GM19238 (cell line): ENCODE measurements at regions not wholly inside any gene's neighbourhood (a gene's known extent, or its start where the extent isn't known, plus 50 kb on each side); places are given as distances from the start of the nearest gene placed in this dataset.

Experiments
- DNase-seq: peaks from one replicate; pipeline ENCODE4 v3.0.0; 2011; ENCODE audit warnings: low spot score; ENCODE audit not compliant: insufficient read length

- no peak for DNase-seq
Observed at GRCh38 chr2:59998324-59998723, 555.1 kb downstream of the BCL11A start.

DNA sequence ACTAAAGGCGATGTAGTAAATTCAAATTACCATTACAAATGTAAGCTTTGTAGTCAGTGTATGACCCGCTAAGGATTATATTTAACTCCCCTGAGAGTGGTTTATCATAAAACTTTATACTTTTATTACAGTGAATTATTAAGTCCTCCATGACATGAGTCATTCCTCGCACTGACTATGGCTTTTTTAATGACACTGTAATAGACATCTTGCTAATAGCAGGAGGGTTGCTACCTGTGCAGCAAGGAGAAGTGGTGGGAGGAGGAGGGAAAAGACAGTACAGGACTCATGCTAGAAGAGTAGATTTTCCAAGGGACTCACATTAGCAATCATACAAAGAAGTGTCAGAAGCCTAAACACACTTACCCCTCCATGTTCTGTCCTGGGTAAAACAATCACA is 556.1 kb downstream of the BCL11A start:
- no peak for DNase-seq

GRCh38 chr2:59996855-59997254 is 556.6 kb downstream of the BCL11A start:
- no peak for DNase-seq

- no peak for DNase-seq
Observed at GRCh38 chr2:59993726-59994125, 559.7 kb downstream of the BCL11A start.

DNA sequence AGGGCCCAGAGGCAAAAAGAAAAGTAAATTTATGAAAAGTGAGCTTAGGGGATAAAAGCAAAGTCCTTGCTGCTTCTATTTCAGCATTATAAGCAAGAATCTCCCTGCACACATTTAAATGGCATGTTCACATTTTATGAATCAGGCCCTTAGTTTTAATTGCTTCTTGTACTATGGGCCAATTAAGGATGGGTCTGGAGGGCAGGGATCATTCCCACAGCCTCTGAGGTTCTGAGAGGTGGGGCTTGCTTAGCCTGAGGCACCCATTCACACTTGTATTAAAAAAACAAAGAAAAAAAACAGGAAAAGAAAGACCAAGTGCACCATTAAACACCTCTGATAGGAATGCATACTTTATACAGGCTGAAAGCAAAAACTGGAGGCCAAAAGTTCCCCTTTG is 565.1 kb downstream of the BCL11A start:
- DNase-seq, result no peak

GRCh38 chr2:59986511-59986910 is 566.9 kb downstream of the BCL11A start:
- no peak for DNase-seq

- no peak for DNase-seq
Observed at GRCh38 chr2:59985923-59986322, 567.5 kb downstream of the BCL11A start.

DNA sequence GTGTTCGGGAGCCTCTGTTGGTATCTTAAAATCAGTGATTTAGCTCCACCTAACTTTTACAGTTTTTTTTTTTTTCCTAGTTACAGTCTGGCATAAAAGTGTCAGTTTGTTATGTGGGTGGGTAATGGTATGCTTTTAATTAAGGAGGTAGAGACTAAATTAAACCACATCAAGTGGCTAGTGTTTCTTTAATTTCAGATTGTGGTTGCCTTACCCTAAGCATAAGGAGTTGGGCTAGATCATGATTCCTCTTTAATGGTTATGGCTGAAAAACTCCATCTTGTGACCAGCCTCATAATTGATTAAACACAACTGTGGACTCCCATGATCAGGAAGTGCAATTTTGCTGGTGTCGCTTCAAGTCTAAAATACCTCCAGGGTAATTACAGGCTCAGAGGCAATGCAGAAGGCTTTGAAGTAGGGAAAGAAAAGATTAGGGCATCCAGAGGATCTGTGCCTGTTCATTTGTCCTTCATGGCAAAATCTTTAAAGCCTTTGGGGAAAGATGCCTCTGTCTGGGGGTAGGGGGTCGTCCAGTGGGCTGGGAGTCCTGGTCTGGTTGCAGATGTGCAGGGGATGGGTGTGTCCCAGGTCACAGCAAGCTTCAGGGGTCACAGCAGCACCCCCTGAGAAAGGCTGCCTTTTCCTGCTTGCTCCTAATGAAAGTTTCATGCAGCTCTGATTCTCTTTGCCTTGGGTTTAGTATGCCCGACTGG is 579.2 kb downstream of the BCL11A start:
- DNase-seq, result no peak

- DNase-seq, result no peak
Observed at GRCh38 chr2:59969161-59969560, 584.3 kb downstream of the BCL11A start.

GRCh38 chr2:59968441-59968840 is 585.0 kb downstream of the BCL11A start:
- no peak for DNase-seq

- no peak for DNase-seq
Observed at GRCh38 chr2:59967691-59968090, 585.8 kb downstream of the BCL11A start.

GRCh38 chr2:59963157-59963556 is 590.3 kb downstream of the BCL11A start:
- no peak for DNase-seq

DNA sequence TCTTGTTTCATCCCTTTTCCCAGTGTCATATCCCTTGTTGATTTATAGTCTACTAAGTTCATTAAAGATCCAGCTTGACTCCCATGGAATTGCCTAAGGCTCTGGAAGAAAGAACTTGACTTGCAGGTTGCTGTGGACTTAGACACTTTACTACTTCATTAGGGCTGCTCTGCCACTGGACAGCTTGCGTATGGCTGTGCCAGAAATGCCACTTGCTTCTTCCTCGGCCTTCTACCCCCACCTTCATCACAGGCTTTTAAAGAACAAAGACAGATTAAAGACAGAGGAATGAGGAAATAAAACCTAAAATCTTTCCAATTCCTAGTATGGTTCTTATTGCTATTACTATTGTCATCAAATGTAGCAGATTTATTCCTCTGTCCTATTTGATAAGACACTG is 591.7 kb downstream of the BCL11A start:
- DNase-seq, result no peak

DNA sequence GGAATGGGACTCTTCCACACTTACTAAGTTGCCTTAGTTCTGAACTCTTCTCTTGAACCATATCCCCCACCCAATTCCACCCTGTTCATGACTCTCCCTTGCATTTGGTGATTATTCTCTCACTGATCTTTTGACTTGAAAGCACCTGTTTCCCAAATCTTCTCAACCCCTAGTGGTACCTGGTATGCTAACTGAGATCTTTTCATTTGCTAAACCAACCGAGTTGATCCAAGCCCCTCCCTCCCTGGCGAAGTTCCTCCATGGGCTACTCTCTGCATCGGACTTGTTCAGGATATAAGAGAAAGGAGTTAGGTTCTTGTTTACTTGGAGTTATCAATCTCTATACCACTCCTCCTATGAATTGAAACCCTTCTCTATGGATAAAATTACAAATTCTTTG is 593.5 kb downstream of the BCL11A start:
- DNase-seq, result no peak

DNA sequence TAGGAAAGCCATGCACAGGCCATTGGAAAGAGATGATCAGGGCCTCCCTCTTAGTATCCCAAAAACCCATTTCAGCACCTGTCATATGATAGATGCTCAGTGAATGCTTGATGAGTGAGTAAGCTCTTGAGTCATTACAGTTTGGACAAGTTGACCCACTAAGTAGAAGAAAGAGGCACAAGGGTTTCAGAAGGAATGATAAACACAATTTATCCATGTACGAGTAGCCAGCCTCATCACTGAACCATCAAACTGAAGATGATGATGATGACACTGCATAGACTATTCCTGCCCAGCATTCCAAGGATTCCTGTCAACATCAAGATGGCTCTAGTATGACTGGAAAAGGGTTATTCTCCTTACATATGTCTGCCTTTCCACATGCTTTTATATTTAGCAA is 596.0 kb downstream of the BCL11A start:
- DNase-seq, result no peak

GRCh38 chr2:59956981-59957380 is 596.5 kb downstream of the BCL11A start:
- no peak for DNase-seq

- DNase-seq, result no peak
Observed at GRCh38 chr2:59947917-59948541, 605.4 kb downstream of the BCL11A start.

DNA sequence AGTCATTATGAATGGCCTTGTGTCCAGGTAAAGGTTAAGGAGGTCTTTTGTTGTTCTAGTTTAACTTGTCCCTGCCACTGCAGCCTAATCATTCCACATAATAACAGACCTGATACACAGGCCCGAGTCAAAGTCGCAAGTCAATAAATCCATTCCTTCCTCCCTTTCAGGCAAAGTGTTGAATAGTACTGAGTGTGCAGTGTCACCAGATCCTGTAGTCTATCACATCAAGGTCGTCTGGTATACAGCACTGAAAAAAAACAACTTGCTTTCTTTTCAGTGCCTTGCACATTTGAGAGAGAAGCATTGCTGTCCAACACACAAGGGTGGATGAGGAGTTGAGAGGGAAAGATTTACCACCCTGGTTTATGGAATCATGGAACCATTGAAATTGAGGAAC is 606.2 kb downstream of the BCL11A start:
- no peak for DNase-seq

DNA sequence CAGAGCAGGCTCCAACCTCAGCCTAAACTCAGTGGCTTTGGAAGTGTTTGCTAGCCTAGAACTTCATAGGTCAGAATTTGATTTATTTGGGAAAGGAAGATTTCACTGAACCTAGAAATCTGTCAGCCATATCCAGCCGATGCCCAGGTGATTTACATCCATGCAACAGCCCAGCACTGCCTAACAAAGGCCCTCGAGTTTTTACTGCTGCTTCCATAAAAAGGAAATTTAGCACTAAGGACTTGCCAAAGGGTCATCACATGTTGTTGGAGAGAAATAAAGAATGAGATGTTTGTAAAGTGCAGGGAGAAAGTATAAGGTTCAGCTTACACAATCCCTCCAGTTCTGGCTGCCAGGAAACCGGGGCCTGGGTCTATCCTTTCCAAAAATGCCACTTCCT is 614.2 kb downstream of the BCL11A start:
- no peak for DNase-seq

DNA sequence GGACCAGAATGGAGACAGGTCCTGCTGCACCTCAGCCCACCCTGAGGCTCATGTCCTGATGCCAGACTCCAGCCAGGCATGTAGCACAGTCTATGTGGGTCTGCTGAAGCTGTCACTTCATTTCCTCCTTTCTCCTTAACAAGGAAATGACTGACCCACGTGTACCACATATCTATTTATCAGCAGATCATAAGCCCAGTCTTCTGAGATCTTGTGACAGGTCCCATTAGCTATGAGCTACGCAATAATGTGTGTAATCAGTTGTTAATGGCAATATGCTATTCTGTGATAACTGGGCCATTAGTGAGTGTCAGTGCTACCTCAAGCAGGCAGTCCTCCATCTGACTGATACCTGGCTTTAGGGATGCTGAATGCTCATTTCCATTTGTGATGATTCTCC is 615.3 kb downstream of the BCL11A start:
- no peak for DNase-seq

DNA sequence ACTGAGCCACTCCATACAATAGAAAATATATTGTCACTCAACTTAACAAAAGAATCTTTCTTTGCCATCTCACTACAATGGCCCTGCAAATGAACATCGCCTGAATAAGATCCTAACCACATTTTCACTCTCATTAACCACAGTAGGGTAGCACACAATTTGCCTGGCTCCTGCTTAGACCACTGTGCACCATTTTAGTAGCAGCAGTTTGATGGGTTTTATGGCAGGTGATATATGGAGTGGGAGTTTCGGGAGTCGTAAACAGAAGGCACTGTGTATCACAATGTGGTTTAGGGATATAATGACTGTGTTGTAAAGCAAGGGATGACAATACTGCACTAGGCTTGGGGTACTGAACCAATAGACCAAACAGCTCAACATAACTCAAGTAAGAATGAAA is 617.4 kb downstream of the BCL11A start:
- no peak for DNase-seq

GRCh38 chr2:59935005-59935404 is 618.4 kb downstream of the BCL11A start:
- no peak for DNase-seq

DNA sequence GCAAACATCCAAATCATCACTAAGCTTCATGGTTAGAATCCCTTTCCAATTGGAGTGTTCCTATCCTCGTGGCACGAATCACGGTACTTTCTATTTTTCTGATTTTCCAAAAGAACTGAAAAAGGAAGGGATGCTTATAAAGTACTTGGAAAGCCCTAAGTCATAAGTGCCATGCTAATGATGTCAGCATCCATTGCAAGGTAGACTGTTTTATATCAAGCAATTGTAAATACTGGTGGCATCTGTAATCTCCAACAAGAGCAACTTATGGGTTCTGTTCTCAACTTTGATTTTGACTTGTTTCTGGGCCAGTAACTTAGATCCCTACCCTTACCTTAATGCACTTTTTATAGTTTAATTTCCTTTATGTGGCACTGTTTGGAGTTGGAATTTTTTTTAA is 619.5 kb downstream of the BCL11A start:
- DNase-seq, result no peak
